HepG2 (cell line): ENCODE measurements at regions not wholly inside any gene's neighbourhood (a gene's known extent, or its start where the extent isn't known, plus 50 kb on each side); places are given as distances from the start of the nearest gene placed in this dataset.

Experiments
- ATAC-seq: fragments of 200-7000 bp; cut with Tn5 transposase; 3 replicates; pipeline ENCODE4 v1.9.1; 2020; ENCODE audit warnings: mild to moderate bottlenecking, moderate library complexity
- BruUV-seq: library from RNA; stranded (reverse); fragments of 400-500 nt; replicated peaks from 2 replicates; lab custom pipeline; 2021; lab: Mats Ljungman, UMichigan
- CTCF ChIA-PET: fragments of 300-600 bp; formaldehyde crosslinking; extraction: SDS; loops from one replicate; lab custom pipeline; 2021; ENCODE audit warnings: low total read pairs, inconsistent platforms, low intra/inter-chr PET ratio; lab: Yijun Ruan, JAX
- POLR2A ChIA-PET: fragments of 350-600 bp; sonication (Branson Sonifier 250); formaldehyde crosslinking; loops from one replicate; lab custom pipeline; 2020; ENCODE audit warnings: antibody characterized with exemption, inconsistent platforms; lab: Yijun Ruan, JAX
- DNase-seq: peaks from one replicate; pipeline ENCODE4 v3.0.0-alpha.2; 2015; ENCODE audit warnings: low spot score
- FAIRE-seq: peaks from 3 replicates; lab custom pipeline; 2011; peaks lifted over from hg19 to GRCh38; lab: Jason Lieb, UNC
- H2AFZ ChIP-seq: one replicate; pipeline ENCODE4 v1.6.1; 2011; ENCODE audit warnings: low read length, inconsistent platforms
- H3K27ac ChIP-seq: fragments of 300-600 bp; 3 replicates; pipeline ENCODE4 v1.8.0; 2011; ENCODE audit warnings: mixed run types, mild to moderate bottlenecking, mixed read lengths, low read length, inconsistent platforms; ENCODE audit not compliant: insufficient read depth; ENCODE audit errors: extremely low read length
- H3K27me3 ChIP-seq, 2 experiments: fragments of 200-600 bp in 1 of 2; 2 replicates in 1 of 2; 3 replicates in 1 of 2; pipeline versions ENCODE4 v1.6.0 to v1.8.0; 2011; ENCODE audit warnings: low read length in 2 of 2, mild to moderate bottlenecking in 2 of 2, moderate library complexity in 2 of 2, inconsistent platforms in 1 of 2; ENCODE audit not compliant: insufficient read depth in 2 of 2, control insufficient read depth in 1 of 2
- H3K36me3 ChIP-seq, 2 experiments: fragments of 200-600 bp in 1 of 2; replicated peaks in 1 of 2; 2 replicates in 1 of 2; 3 replicates in 1 of 2; pipeline versions ENCODE4 v1.5.1 to v1.8.0; 2011; ENCODE audit warnings: low read length in 2 of 2, inconsistent platforms in 1 of 2; ENCODE audit not compliant: insufficient read depth in 2 of 2, control insufficient read depth in 1 of 2
- H3K4me1 ChIP-seq: 2 replicates; pipeline ENCODE4 v1.5.1; 2012; ENCODE audit warnings: low read length, inconsistent platforms; ENCODE audit not compliant: insufficient read depth
- H3K4me2 ChIP-seq: 2 replicates; pipeline ENCODE4 v1.6.0; 2011; ENCODE audit warnings: low read depth, low read length, inconsistent platforms
- H3K4me3 ChIP-seq, 3 experiments: fragments of 200-600 bp in 1 of 3; sonication (generic), shearing (Covaris generic) in 1 of 3; replicated peaks in 1 of 3; 2 replicates each; pipeline ENCODE4 v1.5.1; 2011 to 2016; ENCODE audit warnings: low read length in 3 of 3, inconsistent platforms in 2 of 3, low read depth in 2 of 3, mild to moderate bottlenecking in 2 of 3, control low read depth in 1 of 3, mixed read lengths in 1 of 3; ENCODE audit not compliant: insufficient read depth in 1 of 3
- H3K79me2 ChIP-seq: one replicate; pipeline ENCODE4 v1.6.1; 2011; ENCODE audit warnings: low read length, inconsistent platforms; ENCODE audit not compliant: insufficient read depth
- H3K9ac ChIP-seq: 2 replicates; pipeline ENCODE4 v1.6.0; 2011; ENCODE audit warnings: mild to moderate bottlenecking, low read depth, low read length, inconsistent platforms; ENCODE audit not compliant: insufficient read depth
- H3K9me3 ChIP-seq: 2 replicates; pipeline ENCODE4 v1.5.1; 2012; ENCODE audit warnings: mild to moderate bottlenecking, low read length
- H4K20me1 ChIP-seq: 2 replicates; pipeline ENCODE4 v1.6.0; 2011; ENCODE audit warnings: inconsistent platforms, mild to moderate bottlenecking, low read length, moderate library complexity; ENCODE audit not compliant: insufficient read depth
- ASH2L ChIP-seq: fragments of 300-600, 200-600 bp; sonication (generic); IDR thresholded peaks from 2 replicates; pipeline ENCODE4 v1.7.0; 2017; ENCODE audit warnings: low read depth, mild to moderate bottlenecking, moderate library complexity, mixed read lengths, low read length; ENCODE audit not compliant: insufficient read length
- DBP ChIP-seq: sonication (generic); formaldehyde crosslinking; IDR thresholded peaks from 2 replicates; pipeline ENCODE4 v1.4.0; 2020; ENCODE audit warnings: missing genetic modification reagents; ENCODE audit errors: not compliant biosample characterization
- E2F2 ChIP-seq: sonication (generic); formaldehyde crosslinking; IDR thresholded peaks from 2 replicates; pipeline ENCODE4 v1.4.0; 2020; ENCODE audit warnings: missing genetic modification reagents, borderline replicate concordance
- ELF3 ChIP-seq: IDR thresholded peaks from 2 replicates; pipeline ENCODE4 v1.6.1; 2016; ENCODE audit warnings: missing genetic modification reagents, missing compliant biosample characterization
- FOXA1 ChIP-seq, 2 experiments: fragments of 450-650 bp in 1 of 2; sonication (generic) in 1 of 2; formaldehyde crosslinking in 1 of 2; IDR thresholded peaks; 2 replicates each; pipeline versions ENCODE4 v1.4.0 to v1.6.1; 2016 to 2020; ENCODE audit warnings: missing genetic modification reagents in 1 of 2
- IRF2 ChIP-seq: IDR thresholded peaks from 2 replicates; pipeline ENCODE4 v1.6.1; 2018; ENCODE audit warnings: missing genetic modification reagents, missing compliant biosample characterization
- KMT2B ChIP-seq: IDR thresholded peaks from 2 replicates; pipeline ENCODE4 v1.6.1; 2016; ENCODE audit warnings: missing genetic modification reagents, missing compliant biosample characterization
- MAX ChIP-seq: IDR thresholded peaks from 2 replicates; pipeline ENCODE4 v1.6.1; 2012; ENCODE audit warnings: inconsistent platforms
- MXD1 ChIP-seq: sonication (generic); formaldehyde crosslinking; IDR thresholded peaks from 2 replicates; pipeline ENCODE4 v1.4.0; 2020; ENCODE audit warnings: mild to moderate bottlenecking, missing genetic modification reagents
- RBM39 ChIP-seq: fragments of 200-400 bp; formaldehyde crosslinking; IDR thresholded peaks from one replicate; pipeline ENCODE4 v1.6.1; 2018; ENCODE audit warnings: antibody characterized with exemption, mild to moderate bottlenecking, low read depth, low read length; ENCODE audit not compliant: poor library complexity, severe bottlenecking
- SATB2 ChIP-seq: sonication (generic); formaldehyde crosslinking; IDR thresholded peaks from 2 replicates; pipeline ENCODE4 v1.5.0; 2020; ENCODE audit warnings: missing genetic modification reagents
- SCMH1 ChIP-seq: sonication (generic); formaldehyde crosslinking; IDR thresholded peaks from 2 replicates; pipeline ENCODE4 v1.9.0; 2021; ENCODE audit warnings: missing genetic modification reagents, mild to moderate bottlenecking, borderline replicate concordance
- SNAPC2 ChIP-seq: sonication (generic); formaldehyde crosslinking; IDR thresholded peaks from 2 replicates; pipeline ENCODE4 v1.8.1; 2022; ENCODE audit warnings: mild to moderate bottlenecking, missing genetic modification reagents
- TCF7L2 ChIP-seq: IDR thresholded peaks from 2 replicates; pipeline ENCODE4 v1.6.1; 2011; ENCODE audit warnings: mild to moderate bottlenecking, low read depth, low read length, moderate library complexity
- TMF1 ChIP-seq: sonication (generic); formaldehyde crosslinking; IDR thresholded peaks from 2 replicates; pipeline ENCODE4 v1.8.1; 2022; ENCODE audit warnings: low read depth, missing genetic modification reagents
- ZNF619 ChIP-seq: sonication (generic); formaldehyde crosslinking; IDR thresholded peaks from 2 replicates; pipeline ENCODE4 v1.4.0; 2020; ENCODE audit warnings: mild to moderate bottlenecking, missing genetic modification reagents
- ZNF772 ChIP-seq: sonication (generic); formaldehyde crosslinking; IDR thresholded peaks from 2 replicates; pipeline ENCODE4 v1.5.0; 2020; ENCODE audit warnings: mild to moderate bottlenecking, missing genetic modification reagents
- WGBS: methylation state at CpG from one replicate; pipeline ENCODE4 v1.1.6; 2017; ENCODE audit warnings: low lambda C conversion rate; 5-methylcytosine and 5-hydroxymethylcytosine counted together
- in situ Hi-C: cut with HindIII; loops from 2 replicates; pipeline ENCODE4 v1.10.0; 2017; ENCODE audit warnings: low pct_unique_long_range_greater_than_20kb; ENCODE audit not compliant: extremely low pct_ligation_motif_present
- intact Hi-C: fragments of 100-400 bp; cut with micrococcal nuclease; formaldehyde crosslinking; loops from one replicate; pipeline ENCODE4 v1.10.0; 2022; ENCODE audit not compliant: unreplicated experiment
- TF ChIP-seq, protein P1 (sequence below): sonication (generic); formaldehyde crosslinking; IDR thresholded peaks from 2 replicates; pipeline ENCODE4 v1.4.0; 2020; ENCODE audit warnings: mild to moderate bottlenecking, missing genetic modification reagents, borderline replicate concordance

GRCh38 chr2:14967729-14968128 lies 335.2 kb downstream of the LRATD1 start:
- POLR2A ChIA-PET = no interaction called here
- no peak overlapping the region for H2AFZ ChIP-seq
- in situ Hi-C loops = no loop called here

More at GRCh38 chr2:14967729-14968128, 335.2 kb downstream of the LRATD1 start:
- no peaks in the 10 kb centered on the region for H3K4me1 ChIP-seq
- no TSS peak for BruUV-seq
- no peak overlapping the region for H3K27ac ChIP-seq
- ATAC-seq (no peak), FAIRE-seq (no peak), DNase-seq (no peak)
- H3K79me2 ChIP-seq = no peaks in the 10 kb centered on the region
- no peaks in the 10 kb centered on the region for H3K9me3 ChIP-seq
- TF ChIP-seq, protein P1, sequence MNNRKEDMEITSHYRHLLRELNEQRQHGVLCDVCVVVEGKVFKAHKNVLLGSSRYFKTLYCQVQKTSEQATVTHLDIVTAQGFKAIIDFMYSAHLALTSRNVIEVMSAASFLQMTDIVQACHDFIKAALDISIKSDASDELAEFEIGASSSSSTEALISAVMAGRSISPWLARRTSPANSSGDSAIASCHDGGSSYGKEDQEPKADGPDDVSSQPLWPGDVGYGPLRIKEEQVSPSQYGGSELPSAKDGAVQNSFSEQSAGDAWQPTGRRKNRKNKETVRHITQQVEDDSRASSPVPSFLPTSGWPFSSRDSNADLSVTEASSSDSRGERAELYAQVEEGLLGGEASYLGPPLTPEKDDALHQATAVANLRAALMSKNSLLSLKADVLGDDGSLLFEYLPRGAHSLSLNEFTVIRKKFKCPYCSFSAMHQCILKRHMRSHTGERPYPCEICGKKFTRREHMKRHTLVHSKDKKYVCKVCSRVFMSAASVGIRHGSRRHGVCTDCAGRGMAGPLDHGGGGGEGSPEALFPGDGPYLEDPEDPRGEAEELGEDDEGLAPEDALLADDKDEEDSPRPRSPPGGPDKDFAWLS (CRISPR knock-in tag) = no peak
- no peak for TF ChIP-seq ZNF772 (CRISPR knock-in tag)
- no peak for TF ChIP-seq SCMH1
- TF ChIP-seq FOXA1 (IDR thresholded peaks at IDR 0.05) = no peak
- no peak for TF ChIP-seq FOXA1 (CRISPR knock-in tag; IDR thresholded peaks at IDR 0.05)
- TF ChIP-seq IRF2 (CRISPR knock-in tag) = no peak
- no peak for TF ChIP-seq SNAPC2
- TF ChIP-seq E2F2 (CRISPR knock-in tag) = no peak
- TF ChIP-seq DBP (CRISPR knock-in tag) = no peak
- no peak for TF ChIP-seq MAX
- no peak for TF ChIP-seq TMF1 (CRISPR knock-in tag)
- TF ChIP-seq MXD1 (CRISPR knock-in tag) = no peak
- TF ChIP-seq ZNF619 (CRISPR knock-in tag) = no peak
- no peak for TF ChIP-seq ELF3 (CRISPR knock-in tag)
- no peak for TF ChIP-seq ASH2L
- TF ChIP-seq RBM39 = no peak
- TF ChIP-seq TCF7L2 = no peak
- no peak for TF ChIP-seq SATB2
- no peak for TF ChIP-seq KMT2B (CRISPR knock-in tag)
- 0% methylated on average over 2 of the region's 2 CpGs for WGBS
- CTCF ChIA-PET = no interaction called here
- no peak overlapping the region for H3K9ac ChIP-seq
- H3K27me3 ChIP-seq = no peaks in the 10 kb centered on the region; a peak in 1 of 5 replicates
- H3K4me2 ChIP-seq = no peak overlapping the region
- H3K4me3 ChIP-seq = no peak overlapping the region
- intact Hi-C loops = no loop called here
- no peaks in the 10 kb centered on the region for H4K20me1 ChIP-seq
- H3K36me3 ChIP-seq = no peaks in the 10 kb centered on the region
